ENCODE measurements at regions not wholly inside any gene's neighbourhood (a gene's known extent, or its start where the extent isn't known, plus 50 kb on each side); places are given as distances from the start of the nearest gene placed in this dataset.

DNA sequence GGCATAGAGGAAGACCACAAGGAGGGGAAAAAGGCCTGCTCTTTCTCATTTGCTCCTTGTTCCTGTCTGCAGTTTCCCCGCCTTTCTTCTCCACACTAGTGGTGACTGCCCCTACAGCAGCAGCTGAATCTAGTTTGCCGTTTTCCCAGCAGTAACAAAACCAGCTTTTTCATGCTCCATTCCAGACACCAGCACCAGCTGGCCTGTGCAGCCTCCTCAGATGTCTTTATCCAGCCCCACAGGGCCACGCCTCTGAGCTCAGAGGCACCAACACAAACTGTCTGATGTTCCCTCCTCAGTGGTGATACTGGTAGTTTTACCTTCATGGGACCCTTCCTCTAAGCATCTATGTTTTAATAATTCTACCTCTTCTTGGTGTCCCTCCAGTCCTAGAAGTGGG, 70.4 kb upstream of the SLC24A3 start:
- TF ChIP-seq, protein P1, sequence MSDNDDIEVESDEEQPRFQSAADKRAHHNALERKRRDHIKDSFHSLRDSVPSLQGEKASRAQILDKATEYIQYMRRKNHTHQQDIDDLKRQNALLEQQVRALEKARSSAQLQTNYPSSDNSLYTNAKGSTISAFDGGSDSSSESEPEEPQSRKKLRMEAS (IDR thresholded peaks at IDR 0.05; ENCODE audit: low read depth, low read length) = no peak
- no peak for TF ChIP-seq MYC (IDR thresholded peaks at IDR 0.05; ENCODE audit: low read depth, low read length)
- TF ChIP-seq, protein P2, sequence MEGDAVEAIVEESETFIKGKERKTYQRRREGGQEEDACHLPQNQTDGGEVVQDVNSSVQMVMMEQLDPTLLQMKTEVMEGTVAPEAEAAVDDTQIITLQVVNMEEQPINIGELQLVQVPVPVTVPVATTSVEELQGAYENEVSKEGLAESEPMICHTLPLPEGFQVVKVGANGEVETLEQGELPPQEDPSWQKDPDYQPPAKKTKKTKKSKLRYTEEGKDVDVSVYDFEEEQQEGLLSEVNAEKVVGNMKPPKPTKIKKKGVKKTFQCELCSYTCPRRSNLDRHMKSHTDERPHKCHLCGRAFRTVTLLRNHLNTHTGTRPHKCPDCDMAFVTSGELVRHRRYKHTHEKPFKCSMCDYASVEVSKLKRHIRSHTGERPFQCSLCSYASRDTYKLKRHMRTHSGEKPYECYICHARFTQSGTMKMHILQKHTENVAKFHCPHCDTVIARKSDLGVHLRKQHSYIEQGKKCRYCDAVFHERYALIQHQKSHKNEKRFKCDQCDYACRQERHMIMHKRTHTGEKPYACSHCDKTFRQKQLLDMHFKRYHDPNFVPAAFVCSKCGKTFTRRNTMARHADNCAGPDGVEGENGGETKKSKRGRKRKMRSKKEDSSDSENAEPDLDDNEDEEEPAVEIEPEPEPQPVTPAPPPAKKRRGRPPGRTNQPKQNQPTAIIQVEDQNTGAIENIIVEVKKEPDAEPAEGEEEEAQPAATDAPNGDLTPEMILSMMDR (IDR thresholded peaks at IDR 0.05; ENCODE audit: low read depth, low read length) = no peak
- no peak for TF ChIP-seq POLR2A (IDR thresholded peaks at IDR 0.05; ENCODE audit: extremely low read depth, insufficient read length)
- no peak for DNase-seq (ENCODE audit: low read depth)
- H3K4me3 ChIP-seq (ENCODE audit: low read depth, low read length) = no peak overlapping the region

DNA sequence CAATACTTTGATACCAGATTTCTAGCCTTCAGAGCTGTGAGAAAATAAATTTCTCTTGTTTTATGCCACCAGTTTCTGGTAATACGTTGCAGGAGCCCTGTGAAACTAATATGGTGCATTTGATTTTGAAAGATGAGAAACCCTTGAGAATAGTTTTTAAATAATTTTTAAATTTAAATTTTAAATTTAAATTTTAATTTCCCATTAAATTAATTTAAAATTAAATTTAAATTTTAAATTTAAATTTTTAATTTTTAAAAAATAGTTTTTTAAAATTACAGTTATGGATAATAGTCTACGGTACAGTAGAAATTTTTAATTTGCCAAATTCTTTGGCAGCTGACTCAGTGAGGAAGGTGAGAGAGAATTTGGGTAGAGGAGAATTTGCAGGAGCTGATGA, 68.6 kb upstream of the SLC24A3 start:
- TF ChIP-seq, protein P1 (IDR thresholded peaks at IDR 0.05; ENCODE audit: low read depth, low read length) = no peak
- TF ChIP-seq MYC (IDR thresholded peaks at IDR 0.05; ENCODE audit: low read depth, low read length) (no peak), POLR2A (IDR thresholded peaks at IDR 0.05; ENCODE audit: extremely low read depth, insufficient read length) (no peak)
- TF ChIP-seq, protein P2 (IDR thresholded peaks at IDR 0.05; ENCODE audit: low read depth, low read length) = no peak
- no peak overlapping the region for H3K4me3 ChIP-seq (ENCODE audit: low read depth, low read length)
- DNase-seq (ENCODE audit: low read depth) = no peak

DNA sequence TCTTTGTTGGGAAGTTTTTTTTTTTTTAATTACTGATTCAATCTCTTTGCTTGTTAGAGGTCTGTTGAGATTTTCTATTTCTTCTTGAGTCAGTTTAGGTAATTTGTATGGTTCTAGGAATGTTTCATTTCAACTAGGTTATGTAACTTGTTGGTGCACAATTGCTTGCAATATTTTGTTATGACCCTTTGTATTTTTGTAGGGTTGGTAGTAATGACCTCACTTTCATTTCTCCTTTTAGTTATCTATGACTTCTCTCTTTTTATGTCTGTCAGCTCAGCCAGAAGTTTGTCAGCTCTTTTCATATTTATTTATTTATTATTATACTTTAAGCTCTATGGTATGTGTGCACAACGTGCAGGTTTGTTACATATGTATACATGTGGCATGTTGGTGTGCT, 51.1 kb upstream of the SLC24A3 start:
- no peak for DNase-seq (ENCODE audit: low read depth)
- TF ChIP-seq POLR2A (IDR thresholded peaks at IDR 0.05; ENCODE audit: extremely low read depth, insufficient read length) = no peak
- no peak for TF ChIP-seq MYC (IDR thresholded peaks at IDR 0.05; ENCODE audit: low read depth, low read length)
- TF ChIP-seq, protein P1 (IDR thresholded peaks at IDR 0.05; ENCODE audit: low read depth, low read length) = no peak
- TF ChIP-seq, protein P2 (IDR thresholded peaks at IDR 0.05; ENCODE audit: low read depth, low read length) = no peak
- H3K4me3 ChIP-seq (ENCODE audit: low read depth, low read length) = no peak overlapping the region

Data from NB4 (cell line).